ENCODE measurements at regions not wholly inside any gene's neighbourhood (a gene's known extent, or its start where the extent isn't known, plus 50 kb on each side); places are given as distances from the start of the nearest gene placed in this dataset.

DNA sequence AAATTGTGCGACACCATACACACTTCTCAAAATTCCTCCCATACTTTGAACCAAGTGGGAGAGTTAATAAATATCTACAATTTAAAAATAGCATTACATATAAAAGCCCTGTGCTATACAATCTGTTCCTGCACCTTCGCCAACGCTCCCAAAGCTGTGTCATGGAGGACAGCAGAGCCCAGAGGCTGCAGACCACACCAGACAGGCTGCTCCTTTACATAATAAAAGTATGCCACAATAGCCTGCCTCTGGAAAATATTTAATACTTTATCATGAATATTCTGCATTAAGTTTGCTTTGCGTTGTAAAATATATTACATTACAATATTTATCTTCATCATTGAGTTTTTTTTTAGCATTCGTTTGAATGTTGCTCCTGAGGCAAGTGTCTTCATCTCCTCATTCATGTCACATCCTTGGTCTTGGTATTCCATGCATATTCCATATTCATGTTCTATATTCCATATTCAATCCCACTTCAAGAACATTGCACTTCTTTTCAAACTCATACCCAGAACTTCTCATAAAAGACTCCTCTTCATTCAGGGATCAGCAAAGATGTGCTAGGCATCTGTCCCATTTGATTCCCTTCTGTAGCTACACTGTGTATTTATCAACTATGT lies 663.9 kb downstream of the POM121L12 start:
- no peak for DNase-seq (ENCODE audit: low read depth)

DNA sequence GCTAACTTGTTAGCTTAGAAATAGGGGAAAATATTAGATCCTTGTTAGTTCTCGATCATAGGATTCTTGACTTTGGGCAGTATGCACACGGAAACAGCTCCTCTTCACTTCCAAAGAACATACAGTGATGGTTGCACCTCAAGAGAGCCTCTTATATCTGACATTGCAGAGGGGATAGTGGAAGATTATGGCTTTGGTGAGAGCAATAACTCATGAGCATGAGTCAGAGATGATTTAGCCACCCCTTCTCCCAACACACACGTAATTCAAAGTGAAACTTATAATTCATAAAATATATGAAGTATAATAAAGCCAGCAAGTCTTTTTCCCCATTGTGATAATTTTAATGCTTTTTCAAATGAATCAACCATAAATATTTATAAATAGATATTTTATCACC lies 683.7 kb downstream of the POM121L12 start:
- DNase-seq (ENCODE audit: low read depth), result no peak

DNA sequence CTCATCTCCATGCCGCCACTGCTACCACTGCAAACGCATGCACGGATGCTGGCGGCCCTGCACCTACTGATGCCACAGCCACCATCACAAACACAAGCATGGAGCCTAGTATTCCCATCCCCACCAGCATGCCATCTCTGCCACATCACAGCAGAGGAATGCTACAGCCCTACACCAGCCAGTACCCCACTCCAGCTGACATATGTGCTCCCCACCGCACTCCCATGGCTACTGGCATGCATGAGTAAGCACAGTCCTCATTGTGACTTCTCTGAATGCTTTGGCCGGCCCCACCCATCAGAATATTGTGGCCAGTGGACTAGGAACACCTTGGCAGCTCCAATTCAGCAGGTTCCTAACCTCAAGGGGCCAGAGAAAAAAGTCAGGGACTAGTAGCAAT lies 705.5 kb downstream of the POM121L12 start:
- DNase-seq (ENCODE audit: low read depth), result no peak

DNA sequence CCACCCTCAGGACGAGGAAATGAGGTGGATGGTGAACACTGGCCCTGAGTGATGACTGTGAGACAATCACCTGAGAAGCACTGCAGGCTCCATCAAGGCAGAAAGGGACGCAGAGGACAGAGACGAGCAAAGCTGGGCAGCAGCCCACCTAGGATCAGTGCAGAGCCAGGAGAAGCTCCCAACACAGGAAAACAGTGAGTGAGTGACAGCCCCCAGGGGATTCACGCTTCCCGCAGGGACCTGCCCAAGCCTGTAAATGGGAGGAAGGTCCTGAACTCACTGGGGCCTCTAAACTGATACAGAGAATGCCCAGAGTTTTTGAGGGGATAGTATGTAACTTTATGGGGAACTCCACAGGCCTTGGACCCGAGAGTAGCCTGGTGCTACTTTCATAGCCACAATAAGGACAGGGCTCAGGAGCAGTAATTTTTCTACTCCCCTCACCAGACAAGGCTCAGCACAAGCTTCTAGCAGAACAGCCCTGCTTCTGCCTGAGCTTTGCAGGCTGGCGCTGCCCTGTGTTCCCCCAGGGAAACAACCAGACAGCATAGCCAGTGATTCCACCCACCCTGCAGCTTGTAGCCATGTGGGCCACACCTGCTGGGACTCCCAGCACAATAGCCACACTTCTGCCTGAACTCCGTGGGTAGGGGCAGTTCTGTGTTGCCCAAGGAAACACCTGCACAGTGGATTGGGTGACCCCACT lies 708.4 kb downstream of the POM121L12 start:
- no peak for DNase-seq (ENCODE audit: low read depth)

DNA sequence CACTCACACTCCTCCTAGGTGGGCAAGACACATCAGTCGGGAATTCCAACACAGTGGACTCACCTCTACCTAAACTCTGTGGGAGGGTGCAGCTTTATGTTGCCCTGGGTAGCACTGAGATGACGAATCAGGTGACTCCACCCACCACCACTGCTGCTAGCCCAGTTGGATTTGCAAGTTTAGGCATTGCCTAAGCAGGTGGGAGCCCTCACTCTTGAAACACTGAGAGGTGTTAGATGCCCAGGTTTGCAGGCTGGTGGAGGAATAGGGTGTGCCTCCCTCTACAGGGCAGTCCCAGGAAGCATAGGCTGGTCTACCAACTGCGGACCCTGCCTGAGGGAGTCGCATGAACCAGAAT lies 708.9 kb downstream of the POM121L12 start:
- DNase-seq (ENCODE audit: low read depth), result no peak

DNA sequence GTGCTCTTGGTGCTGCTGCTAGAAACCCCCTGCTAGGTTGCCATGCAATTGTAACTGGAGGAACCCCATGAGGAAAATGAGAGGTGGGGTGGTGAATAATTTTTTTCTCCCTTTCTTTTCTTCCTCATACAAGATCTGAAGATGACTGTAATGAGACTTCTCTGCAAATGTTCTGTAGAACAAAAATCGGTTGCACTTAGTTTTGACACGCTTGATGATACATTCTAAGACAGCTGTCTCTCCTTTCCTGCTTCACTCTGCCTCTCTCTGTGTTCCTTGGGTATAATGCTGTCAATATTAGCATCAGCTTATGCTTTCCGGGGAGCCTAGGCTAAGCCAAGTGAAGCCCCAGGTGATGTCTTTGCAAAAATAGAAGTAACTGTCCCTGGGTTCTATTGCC lies 721.5 kb downstream of the POM121L12 start:
- DNase-seq (ENCODE audit: low read depth), result no peak

DNA sequence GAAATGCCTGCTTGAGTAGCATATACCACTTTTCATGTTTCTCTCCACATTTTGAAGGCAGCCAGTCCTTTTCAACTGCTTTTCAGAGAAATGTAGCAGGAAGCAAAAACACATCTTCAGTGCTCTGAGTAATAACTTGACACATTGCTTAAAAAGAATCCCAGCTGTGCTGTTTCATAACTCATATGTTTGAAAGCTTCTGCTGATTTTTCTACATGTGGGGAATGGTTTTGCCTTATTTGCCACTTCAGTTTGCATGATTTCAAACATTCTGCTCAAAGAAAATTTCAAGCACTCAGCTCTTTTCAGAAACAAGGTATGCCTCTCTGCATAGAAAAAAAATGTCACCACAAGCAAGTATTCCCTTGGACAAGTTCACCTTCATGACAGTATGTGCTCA lies 732.8 kb downstream of the POM121L12 start:
- no peak for DNase-seq (ENCODE audit: low read depth)

DNA sequence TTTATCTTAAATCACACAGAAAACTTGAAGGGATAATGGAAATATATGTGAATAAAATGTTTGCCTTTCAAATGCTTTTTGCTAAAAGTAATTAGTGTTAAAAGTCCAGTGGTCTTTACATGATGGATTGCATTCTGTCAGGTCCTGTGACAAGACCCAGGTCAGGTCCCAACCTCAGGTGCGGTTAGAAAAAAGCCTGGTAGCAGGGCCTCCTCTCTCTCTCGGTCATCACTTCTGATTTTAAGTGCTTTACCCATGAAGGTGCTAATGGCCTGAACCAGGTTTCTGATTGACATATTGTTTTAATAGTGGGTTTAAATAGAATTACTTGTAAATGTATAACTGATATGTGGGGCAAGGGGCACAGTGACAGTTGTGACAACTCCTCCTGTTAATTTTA lies 736.3 kb downstream of the POM121L12 start:
- no peak for DNase-seq (ENCODE audit: low read depth)

DNA sequence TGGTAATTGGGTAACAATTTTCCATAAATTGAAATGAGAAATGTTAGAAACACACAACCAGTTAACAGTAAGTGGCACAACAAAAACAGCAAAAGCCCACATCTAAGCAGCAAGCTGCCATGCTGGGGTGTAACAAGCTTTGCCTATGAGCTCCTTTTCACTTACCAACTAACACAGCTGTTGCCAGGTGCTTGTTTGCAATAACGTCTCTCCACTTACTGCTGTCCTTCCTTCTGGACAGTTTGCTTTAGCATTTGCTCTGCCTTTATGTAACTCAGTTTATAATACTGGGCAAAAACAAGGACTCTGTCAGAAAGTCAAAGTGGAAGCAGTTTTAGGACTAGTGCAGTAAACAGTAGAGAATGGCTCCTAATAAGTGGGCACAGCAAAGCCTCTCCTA lies 740.9 kb downstream of the POM121L12 start:
- no peak for DNase-seq (ENCODE audit: low read depth)

DNA sequence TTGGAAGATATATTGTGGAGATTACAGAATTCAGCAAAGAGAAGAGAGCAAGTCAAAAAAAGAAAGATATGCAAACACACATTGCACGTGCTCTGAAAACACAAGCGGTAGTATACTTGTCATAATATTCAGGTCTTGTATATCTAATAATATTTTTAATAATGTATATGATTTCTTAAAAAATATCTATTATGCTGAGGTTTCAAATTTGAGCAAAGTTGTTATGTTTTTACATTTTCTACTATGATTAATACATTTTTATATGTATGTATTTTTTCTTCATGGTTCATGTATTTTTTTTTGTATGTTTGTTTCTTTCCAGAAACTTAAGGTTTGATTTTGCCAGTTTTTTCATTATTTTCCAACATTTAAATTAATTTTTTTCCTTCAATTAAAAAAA lies 752.4 kb upstream of the VSTM2A start:
- no peak for DNase-seq (ENCODE audit: low read depth)

DNA sequence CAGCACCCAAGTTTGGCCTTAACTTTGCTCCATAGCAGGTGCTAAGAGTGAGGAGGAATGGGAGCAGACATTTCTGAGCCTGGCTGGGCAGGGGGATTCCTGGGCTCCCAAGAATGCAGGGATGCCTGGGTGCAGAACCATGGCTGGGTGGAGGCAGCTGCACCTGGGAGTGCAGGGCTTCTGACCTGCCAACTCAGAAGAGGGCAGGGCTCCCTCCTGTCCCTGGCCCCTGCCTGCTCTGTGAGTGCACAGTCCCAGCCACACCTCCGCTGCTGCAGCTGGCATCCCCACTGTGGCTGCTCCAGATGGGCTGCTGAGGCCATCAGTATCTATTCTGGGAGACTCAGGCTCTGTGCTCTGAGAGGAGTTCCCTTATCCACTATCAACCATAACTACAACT lies 747.4 kb upstream of the VSTM2A start:
- no peak for DNase-seq (ENCODE audit: low read depth)

DNA sequence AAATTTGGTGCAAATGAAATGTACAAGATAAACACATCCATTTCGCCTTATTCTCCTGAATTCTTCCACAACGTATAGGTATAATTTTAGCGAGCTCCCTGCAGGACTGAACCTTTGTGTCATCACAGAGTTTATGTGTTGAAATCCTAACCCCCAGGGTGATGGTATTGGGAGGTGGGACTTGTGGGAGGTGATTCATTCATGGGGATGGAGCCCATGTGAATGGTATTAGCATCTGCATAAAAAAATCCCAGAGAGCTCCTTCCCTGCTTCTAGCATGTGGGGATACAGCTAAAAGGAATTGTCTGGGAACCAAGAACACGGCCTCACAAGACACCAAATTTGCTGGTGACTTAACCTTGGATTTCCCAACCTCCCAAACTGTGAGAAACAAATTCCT lies 741.4 kb upstream of the VSTM2A start:
- DNase-seq (ENCODE audit: low read depth), result peak; percentile 48

DNA sequence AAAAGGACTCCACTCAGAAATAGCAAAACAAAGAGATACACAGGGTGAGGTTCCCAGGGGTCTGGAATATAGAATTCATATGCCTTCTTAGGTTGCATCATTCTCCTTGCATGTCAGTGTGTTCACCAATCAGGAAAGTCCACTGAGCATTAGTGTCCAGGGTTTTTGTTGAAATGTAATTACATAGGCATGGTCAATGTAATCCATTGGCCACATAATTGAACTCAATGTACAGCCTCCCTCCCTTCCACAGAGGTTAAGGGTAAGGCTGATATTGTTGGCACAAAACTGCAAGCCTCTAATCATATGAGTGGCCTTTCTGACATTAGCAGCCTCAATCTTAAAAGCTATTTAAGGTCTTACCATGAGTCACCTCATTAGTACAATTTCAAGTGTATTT lies 736.1 kb upstream of the VSTM2A start:
- DNase-seq (ENCODE audit: low read depth), result no peak

DNA sequence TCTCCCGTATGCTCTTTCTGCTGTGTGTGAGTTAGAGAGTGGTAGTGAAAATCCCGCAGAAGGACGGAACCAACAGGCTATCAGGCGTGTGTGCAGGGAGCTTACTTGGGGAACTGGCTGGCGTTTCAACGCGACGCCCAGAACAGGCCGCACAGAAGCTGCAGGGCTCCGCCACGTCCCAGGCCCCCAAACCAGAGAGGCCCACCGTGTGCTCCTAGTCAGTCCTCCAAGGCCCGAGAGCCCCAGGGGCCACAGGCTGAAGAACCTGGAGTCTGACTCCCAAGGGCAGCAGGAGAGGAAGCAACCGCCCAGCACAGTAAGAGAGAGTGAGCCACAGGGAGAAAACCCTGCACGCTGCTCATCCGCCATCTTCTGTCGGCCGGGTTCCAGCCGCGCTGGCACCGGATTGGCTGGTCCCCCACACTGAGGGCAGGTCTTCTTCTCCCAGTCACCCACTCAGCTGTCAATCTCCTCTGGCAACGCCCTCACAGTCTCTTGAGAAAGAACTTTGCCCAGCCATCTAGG lies 730.6 kb upstream of the VSTM2A start:
- DNase-seq (ENCODE audit: low read depth), result no peak

DNA sequence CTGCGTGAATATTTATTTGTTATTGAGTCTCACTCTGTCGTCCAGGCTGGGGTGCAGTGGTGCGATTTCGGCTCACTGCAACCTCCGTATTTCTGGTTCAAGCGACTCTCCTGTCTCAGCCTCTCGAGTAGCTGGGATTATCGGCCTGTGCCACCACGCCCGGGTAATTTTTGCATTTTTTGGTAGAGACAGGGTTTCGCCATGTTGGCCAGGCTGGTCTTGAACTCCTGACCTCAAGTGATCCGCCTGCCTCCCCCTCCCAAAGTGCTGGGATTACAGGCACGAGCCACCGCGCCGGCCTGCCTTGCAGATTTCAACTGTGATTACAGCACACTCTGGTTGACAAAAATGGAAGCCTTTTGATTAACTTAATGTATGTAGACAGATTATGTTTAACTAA lies 730.0 kb upstream of the VSTM2A start:
- DNase-seq (ENCODE audit: low read depth), result no peak

DNA sequence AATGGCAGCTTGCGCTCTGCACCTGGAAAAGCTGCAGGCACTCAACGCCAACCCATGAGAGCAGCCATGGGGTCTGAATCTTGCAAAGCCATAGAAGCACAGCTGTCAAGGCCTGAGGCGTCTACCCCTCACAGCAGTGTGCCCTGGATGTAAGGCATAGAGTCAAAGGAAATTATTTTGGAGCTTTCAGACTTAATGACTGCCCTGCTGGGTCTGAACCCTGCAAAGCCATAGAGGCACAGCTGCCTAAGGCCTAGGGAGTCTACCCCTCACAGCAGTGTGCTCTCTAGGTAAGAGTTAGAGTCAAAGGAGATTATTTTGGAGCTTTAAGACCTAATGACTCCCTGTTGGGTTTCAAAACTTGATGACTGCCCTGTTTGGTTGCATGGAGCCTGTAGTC lies 706.9 kb upstream of the VSTM2A start:
- no peak for DNase-seq (ENCODE audit: low read depth)

DNA sequence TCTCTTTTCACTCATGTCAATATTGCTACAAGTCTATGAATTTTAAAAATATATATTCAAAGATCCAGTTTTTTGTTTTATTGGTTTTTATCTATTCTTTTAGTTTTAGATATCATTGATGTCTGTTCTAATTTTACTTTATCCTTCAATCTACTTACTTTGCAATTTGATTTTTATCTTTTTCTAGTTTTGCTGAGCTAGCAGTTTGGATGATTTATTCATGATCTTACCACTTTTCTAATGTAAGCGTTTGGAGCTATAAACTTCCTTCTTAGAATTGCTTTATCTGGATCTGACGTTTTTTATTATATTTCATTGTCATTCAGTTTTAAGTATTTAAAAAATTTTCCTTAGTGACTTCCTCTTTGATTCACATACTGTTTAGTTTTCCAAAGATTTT lies 664.5 kb upstream of the VSTM2A start:
- no peak for DNase-seq (ENCODE audit: low read depth)

DNA sequence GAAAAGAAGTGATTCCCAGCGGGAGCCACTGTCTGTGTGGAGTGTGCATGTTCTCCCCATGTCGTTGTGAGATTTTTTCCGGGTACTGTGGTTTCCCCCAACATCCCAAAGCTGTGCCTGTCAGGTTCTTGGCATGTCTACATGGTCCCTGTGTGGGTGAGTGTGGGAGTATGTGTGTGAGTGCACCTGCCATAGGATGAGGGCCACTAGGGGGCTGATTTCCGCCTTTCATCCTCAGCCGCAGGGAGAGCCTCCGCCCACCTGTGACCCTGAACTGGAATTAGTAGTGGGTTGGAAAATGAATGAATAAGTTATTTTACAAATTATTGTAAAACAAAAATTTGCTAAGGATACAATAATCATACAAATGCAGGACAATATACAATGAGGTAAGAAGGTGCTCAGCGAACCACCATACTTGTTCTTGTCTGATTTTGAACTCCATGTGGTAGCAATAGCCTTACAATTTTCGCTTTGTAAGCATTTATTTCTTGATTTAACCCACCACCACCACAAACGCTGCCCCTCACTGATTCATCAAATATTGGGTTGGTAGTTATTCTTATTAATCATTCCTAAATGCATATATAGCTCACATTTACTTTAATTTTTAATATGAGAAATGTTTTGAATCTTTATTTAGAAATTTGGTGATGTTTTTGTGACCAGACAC lies 641.2 kb upstream of the VSTM2A start:
- DNase-seq (ENCODE audit: low read depth), result no peak

DNA sequence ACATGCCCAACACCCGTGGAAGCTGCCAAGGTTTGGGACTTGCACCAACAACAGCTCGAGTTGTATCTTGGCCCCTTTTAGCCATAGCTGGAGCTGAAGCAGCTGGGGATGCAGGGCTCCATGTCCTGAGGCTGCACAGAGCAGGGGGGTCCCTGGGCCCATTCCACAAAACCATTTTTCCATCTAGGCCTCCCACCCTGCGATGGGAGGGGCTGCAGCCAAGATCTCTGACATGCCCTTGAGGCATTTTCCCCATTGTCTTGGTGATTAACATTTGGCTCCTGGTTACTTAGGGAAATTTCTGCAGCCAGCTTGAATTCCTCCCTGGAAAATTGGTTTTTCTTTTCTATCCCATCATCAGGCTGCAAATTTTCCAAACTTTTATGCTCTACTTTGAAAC lies 637.8 kb upstream of the VSTM2A start:
- DNase-seq (ENCODE audit: low read depth), result no peak

DNA sequence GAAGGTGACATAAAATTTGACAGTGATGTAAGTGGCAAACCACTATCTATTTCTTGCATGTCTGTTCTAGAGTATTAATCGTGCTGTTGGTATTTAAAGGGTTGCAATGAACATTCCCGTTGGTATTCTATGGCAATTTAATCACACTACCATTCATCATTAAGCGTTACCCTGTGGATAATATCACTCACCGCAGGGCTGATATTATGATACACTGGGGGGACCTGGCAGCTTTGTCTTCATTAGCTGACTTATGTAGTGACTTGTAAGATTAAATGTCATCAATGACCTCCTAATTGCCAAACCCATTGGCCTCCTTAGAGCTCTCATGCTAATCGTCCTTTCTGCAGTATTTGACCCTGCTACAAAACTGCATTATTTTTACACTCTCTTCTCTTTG lies 624.5 kb upstream of the VSTM2A start:
- no peak for DNase-seq (ENCODE audit: low read depth)

DNA sequence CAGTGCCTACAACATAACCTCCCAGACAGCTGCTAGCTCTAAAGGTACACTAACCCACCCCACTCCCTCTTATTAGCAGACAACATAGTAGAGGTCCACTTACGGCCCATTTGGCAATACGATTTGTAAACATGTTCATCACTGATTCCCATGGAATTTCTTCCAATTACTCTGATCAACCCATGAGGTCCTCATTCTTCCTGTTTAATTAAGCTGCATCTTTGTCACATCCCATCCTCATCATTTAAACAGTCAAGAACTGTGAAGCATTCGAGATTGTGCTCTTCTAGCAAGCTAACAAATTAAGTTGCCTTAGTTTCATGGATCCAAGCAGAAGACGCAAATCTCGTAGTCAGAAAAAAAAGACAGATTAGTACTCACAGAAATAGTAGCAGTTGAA lies 622.2 kb upstream of the VSTM2A start:
- no peak for DNase-seq (ENCODE audit: low read depth)

DNA sequence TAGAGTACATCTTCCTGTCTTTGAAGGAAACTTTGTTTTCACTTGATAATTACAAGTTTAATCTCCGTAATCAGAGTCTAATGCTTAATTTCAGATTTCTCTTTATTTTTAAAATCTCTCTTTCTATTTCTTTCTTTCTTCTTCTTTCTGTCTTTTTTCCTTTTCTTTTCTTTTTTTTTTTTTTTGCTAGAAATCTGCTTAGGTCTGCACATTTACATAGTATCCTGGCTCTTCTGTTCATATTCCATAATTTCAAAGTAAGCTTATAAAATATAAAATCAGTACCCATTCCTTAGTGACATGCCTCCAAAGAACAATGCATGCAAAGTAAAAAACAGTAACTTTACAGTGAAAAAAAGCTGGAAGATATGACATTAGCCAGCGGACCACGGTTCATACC lies 601.7 kb upstream of the VSTM2A start:
- no peak for DNase-seq (ENCODE audit: low read depth)

DNA sequence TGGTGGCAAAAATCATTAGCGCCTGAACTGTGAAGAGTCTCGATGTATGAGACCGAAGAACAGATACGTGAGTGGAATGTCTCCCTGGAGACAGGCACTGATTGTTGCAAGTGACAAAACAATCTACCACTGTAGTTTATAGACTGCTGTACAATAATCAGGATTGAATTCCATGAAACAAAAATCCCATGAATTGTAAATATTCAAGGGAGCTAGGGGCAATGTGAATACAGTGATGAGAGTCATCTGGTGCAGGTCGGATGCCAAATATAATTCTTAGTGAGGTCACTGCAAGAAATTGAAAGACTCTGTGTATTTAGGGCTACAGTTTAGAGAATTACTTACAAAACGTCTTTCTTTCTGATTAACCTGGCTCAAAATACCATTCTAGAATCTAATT lies 594.4 kb upstream of the VSTM2A start:
- DNase-seq (ENCODE audit: low read depth), result no peak

Data from renal cortical epithelial cell (primary cell).